Mesenchymal stem cell (in vitro differentiated cells and primary cell): ENCODE measurements at regions not wholly inside any gene's neighbourhood (a gene's known extent, or its start where the extent isn't known, plus 50 kb on each side); places are given as distances from the start of the nearest gene placed in this dataset.
A peak's percentile ranks its signal among the peaks of the same experiment; 100 is the strongest.

Experiments
- DNase-seq: peaks from one replicate; pipeline ENCODE4 v3.0.0-alpha.2; 2013
- H2AFZ ChIP-seq: one replicate; pipeline ENCODE4 v1.6.1; 2013; ENCODE audit warnings: low read depth, mild to moderate bottlenecking, control low read depth, inconsistent platforms, low read length, moderate library complexity
- H2AK5ac ChIP-seq: 2 replicates; pipeline ENCODE4 v1.6.1; 2013; ENCODE audit warnings: low read length, moderate library complexity, mild to moderate bottlenecking, inconsistent platforms; ENCODE audit not compliant: severe bottlenecking
- H2BK120ac ChIP-seq: one replicate; pipeline ENCODE4 v1.6.1; 2013; ENCODE audit warnings: low read depth, mild to moderate bottlenecking, inconsistent platforms, low read length, moderate library complexity
- H2BK12ac ChIP-seq, 2 experiments: one replicate each; pipeline ENCODE4 v1.6.1; 2013; ENCODE audit warnings: inconsistent platforms in 2 of 2, low read length in 2 of 2, mild to moderate bottlenecking in 2 of 2, moderate library complexity in 2 of 2, control low read depth in 1 of 2
- H2BK15ac ChIP-seq: one replicate; pipeline ENCODE4 v1.6.1; 2013; ENCODE audit warnings: mild to moderate bottlenecking, low read depth, inconsistent platforms; ENCODE audit not compliant: poor library complexity, severe bottlenecking
- H2BK5ac ChIP-seq: 2 replicates; pipeline ENCODE4 v1.6.1; 2013; ENCODE audit warnings: low read depth, mild to moderate bottlenecking, low read length, control low read depth, inconsistent platforms; ENCODE audit not compliant: poor library complexity, severe bottlenecking
- H3K14ac ChIP-seq, 2 experiments: one replicate each; pipeline ENCODE4 v1.6.1; 2013; ENCODE audit warnings: inconsistent platforms in 2 of 2, low read length in 2 of 2, control low read depth in 1 of 2, mild to moderate bottlenecking in 1 of 2, moderate library complexity in 1 of 2
- H3K18ac ChIP-seq, 2 experiments: one replicate each; pipeline ENCODE4 v1.6.1; 2013; ENCODE audit warnings: inconsistent platforms in 2 of 2, low read length in 2 of 2, control low read depth in 1 of 2, low read depth in 1 of 2, mild to moderate bottlenecking in 1 of 2
- H3K23ac ChIP-seq, 2 experiments: one replicate each; pipeline ENCODE4 v1.6.1; 2013; ENCODE audit warnings: inconsistent platforms in 2 of 2, low read length in 2 of 2, mild to moderate bottlenecking in 2 of 2, moderate library complexity in 2 of 2, control low read depth in 1 of 2
- H3K27ac ChIP-seq: 2 replicates; pipeline ENCODE4 v1.5.1; 2013; ENCODE audit warnings: mild to moderate bottlenecking, moderate library complexity, low read length, control low read depth, inconsistent platforms; ENCODE audit not compliant: poor library complexity, severe bottlenecking
- H3K27me3 ChIP-seq, 2 experiments: 2 replicates each; pipeline versions ENCODE4 v1.6.1 to v1.7.0; 2013; ENCODE audit warnings: low read length in 2 of 2, mild to moderate bottlenecking in 2 of 2, moderate library complexity in 2 of 2, control low read depth in 1 of 2, inconsistent platforms in 1 of 2; ENCODE audit not compliant: control insufficient read depth in 1 of 2, insufficient read depth in 1 of 2
- H3K36me3 ChIP-seq, 2 experiments: 2 replicates each; pipeline versions ENCODE4 v1.6.1 to v1.7.0; 2013; ENCODE audit warnings: low read length in 2 of 2, control low read depth in 1 of 2, inconsistent platforms in 1 of 2, low read depth in 1 of 2, mild to moderate bottlenecking in 1 of 2; ENCODE audit not compliant: insufficient read depth in 2 of 2, control insufficient read depth in 1 of 2
- H3K4ac ChIP-seq, 2 experiments: one replicate each; pipeline ENCODE4 v1.6.1; 2013; ENCODE audit warnings: inconsistent platforms in 2 of 2, low read length in 2 of 2, mild to moderate bottlenecking in 2 of 2, moderate library complexity in 2 of 2, control low read depth in 1 of 2, low read depth in 1 of 2
- H3K4me1 ChIP-seq: 2 replicates; pipeline ENCODE4 v1.6.1; 2013; ENCODE audit warnings: low read depth, low read length, control low read depth; ENCODE audit not compliant: control insufficient read depth, insufficient read depth
- H3K4me2 ChIP-seq: 2 replicates; pipeline ENCODE4 v1.6.1; 2013; ENCODE audit warnings: low read length, mild to moderate bottlenecking, inconsistent platforms; ENCODE audit not compliant: poor library complexity, severe bottlenecking
- H3K4me3 ChIP-seq, 2 experiments: 2 replicates each; pipeline versions ENCODE4 v1.5.1 to v1.7.0; 2013; ENCODE audit warnings: low read length in 2 of 2, mild to moderate bottlenecking in 2 of 2, control low read depth in 1 of 2, low read depth in 1 of 2; ENCODE audit not compliant: insufficient read depth in 1 of 2
- H3K79me1 ChIP-seq: replicated peaks from 2 replicates; pipeline ENCODE4 v1.6.1; 2013; ENCODE audit warnings: mild to moderate bottlenecking, control low read depth, low read length, inconsistent platforms; ENCODE audit not compliant: poor library complexity, severe bottlenecking
- H3K9ac ChIP-seq: 2 replicates; pipeline ENCODE4 v1.7.0; 2013; ENCODE audit warnings: mild to moderate bottlenecking, low read length, moderate library complexity
- H3K9me3 ChIP-seq: 2 replicates; pipeline ENCODE4 v1.7.0; 2013; ENCODE audit warnings: mild to moderate bottlenecking, low read length; ENCODE audit not compliant: control insufficient read depth
- H4K8ac ChIP-seq: one replicate; pipeline ENCODE4 v1.6.1; 2013; ENCODE audit warnings: inconsistent platforms, mild to moderate bottlenecking, low read length, moderate library complexity
- H4K91ac ChIP-seq: one replicate; pipeline ENCODE4 v1.6.1; 2013; ENCODE audit warnings: mild to moderate bottlenecking, low read length, inconsistent platforms
- WGBS: methylation state at CpG from one replicate; pipeline ENCODE4 v1.1.7; 2013; ENCODE audit warnings: mixed read lengths; 5-methylcytosine and 5-hydroxymethylcytosine counted together

GRCh38 chr2:215651412-215651811 lies 215.5 kb upstream of the FN1 start:
- H3K9ac ChIP-seq: peak overlapping the region; percentile 57
- H2AFZ ChIP-seq: no peak overlapping the region
- no peak overlapping the region for H3K4me3 ChIP-seq
- no peaks in the 10 kb centered on the region for H3K36me3 ChIP-seq
- no peak for DNase-seq
- H4K8ac ChIP-seq: no peak overlapping the region
- H3K18ac ChIP-seq: no peak overlapping the region
- WGBS: 98% methylated on average over 4 of the region's 4 CpGs
- H3K4ac ChIP-seq: no peak overlapping the region
- no peak overlapping the region for H3K27ac ChIP-seq
- no peaks in the 10 kb centered on the region for H3K27me3 ChIP-seq
- H3K79me1 ChIP-seq: no peaks in the 10 kb centered on the region
- H2BK15ac ChIP-seq: no peak overlapping the region
- no peak overlapping the region for H4K91ac ChIP-seq
- H3K4me2 ChIP-seq: no peak overlapping the region
- no peak overlapping the region for H2BK5ac ChIP-seq
- H3K23ac ChIP-seq: no peak overlapping the region
- no peaks in the 10 kb centered on the region for H3K4me1 ChIP-seq
- H3K9me3 ChIP-seq: no peaks in the 10 kb centered on the region
- H2AK5ac ChIP-seq: peak overlapping the region; percentile 89
- no peak overlapping the region for H2BK120ac ChIP-seq
- no peak overlapping the region for H3K14ac ChIP-seq
- H2BK12ac ChIP-seq: no peak overlapping the region

- H3K79me1 ChIP-seq: no peaks in the 10 kb centered on the region
These were observed 208.5 kb upstream of the FN1 start for GRCh38 chr2:215644233-215644897.

GRCh38 chr2:215638687-215639086 lies 202.8 kb upstream of the FN1 start:
- no peak overlapping the region for H2BK15ac ChIP-seq
- H4K91ac ChIP-seq: no peak overlapping the region
- H3K9me3 ChIP-seq: peaks cover 37% of the 10 kb centered on the region
- DNase-seq: no peak
- H2AFZ ChIP-seq: no peak overlapping the region
- no peak overlapping the region for H2BK120ac ChIP-seq
- no peak overlapping the region for H2AK5ac ChIP-seq
- H3K14ac ChIP-seq: no peak overlapping the region
- H3K4me1 ChIP-seq: no peaks in the 10 kb centered on the region
- H3K9ac ChIP-seq: no peak overlapping the region
- no peaks in the 10 kb centered on the region for H3K79me1 ChIP-seq
- peaks cover 0 to 2% of the 10 kb centered on the region in 2 experiments for H3K36me3 ChIP-seq
- H3K23ac ChIP-seq: no peak overlapping the region
- H3K27ac ChIP-seq: no peak overlapping the region
- H2BK5ac ChIP-seq: no peak overlapping the region
- no peak overlapping the region for H2BK12ac ChIP-seq
- H3K4ac ChIP-seq: no peak overlapping the region
- no peak overlapping the region for H4K8ac ChIP-seq
- no peak overlapping the region for H3K4me2 ChIP-seq
- no peaks in the 10 kb centered on the region for H3K27me3 ChIP-seq
- H3K18ac ChIP-seq: no peak overlapping the region
- no peak overlapping the region for H3K4me3 ChIP-seq

More at GRCh38 chr2:215644233-215644897, 208.5 kb upstream of the FN1 start:
- Histone ChIP-seq H3K14ac (no peak overlapping the region), H2BK12ac (no peak overlapping the region), H2BK5ac (no peak overlapping the region), H3K4me3 (no peak overlapping the region), H3K18ac (no peak overlapping the region), H2BK15ac (no peak overlapping the region), H3K4me1 (peaks cover 1% of the 10 kb centered on the region), H3K9ac (no peak overlapping the region), H3K9me3 (peaks cover 14% of the 10 kb centered on the region), H2AFZ (no peak overlapping the region), H3K23ac (no peak overlapping the region), H3K4me2 (no peak overlapping the region), H3K36me3 (no peaks in the 10 kb centered on the region), H4K8ac (no peak overlapping the region), H2BK120ac (no peak overlapping the region), H2AK5ac (peak overlapping the region; percentile 65), H3K27me3 (no peaks in the 10 kb centered on the region), H3K4ac (no peak overlapping the region), H4K91ac (no peak overlapping the region), H3K27ac (no peak overlapping the region)
- no peak for DNase-seq
- 97% methylated on average over 5 of the region's 7 CpGs for whole genome bisulfite sequencing

- Histone ChIP-seq H4K91ac (no peak overlapping the region), H3K27ac (no peak overlapping the region), H4K8ac (no peak overlapping the region), H3K23ac (no peak overlapping the region), H3K27me3 (no peaks in the 10 kb centered on the region), H3K4me2 (no peak overlapping the region), H3K9ac (no peak overlapping the region), H3K4me3 (no peak overlapping the region), H2BK5ac (no peak overlapping the region), H2AK5ac (no peak overlapping the region), H3K36me3 (peaks cover 0 to 2% of the 10 kb centered on the region in 2 experiments), H3K79me1 (no peaks in the 10 kb centered on the region), H3K14ac (no peak overlapping the region), H3K18ac (no peak overlapping the region), H3K9me3 (peaks cover 47% of the 10 kb centered on the region), H2BK15ac (no peak overlapping the region), H2AFZ (no peak overlapping the region), H2BK12ac (no peak overlapping the region), H3K4ac (no peak overlapping the region), H3K4me1 (no peaks in the 10 kb centered on the region), H2BK120ac (no peak overlapping the region)
- DNase-seq: no peak
These were observed 201.8 kb upstream of the FN1 start for GRCh38 chr2:215637651-215638050.
